H1 (cell line): ENCODE measurements at regions not wholly inside any gene's neighbourhood (a gene's known extent, or its start where the extent isn't known, plus 50 kb on each side); places are given as distances from the start of the nearest gene placed in this dataset.

Experiments used
- CTCF ChIA-PET: fragments of 300-600 bp; sonication (Branson Sonifier 250); formaldehyde crosslinking; loops from one replicate; lab custom pipeline; 2021; ENCODE audit not compliant: partially characterized antibody; lab: Charles Lee
- POLR2A ChIA-PET: fragments of 300-600 bp; sonication (Branson Sonifier 250); formaldehyde crosslinking; loops from one replicate; lab custom pipeline; 2021; ENCODE audit warnings: inconsistent platforms; ENCODE audit not compliant: partially characterized antibody; lab: Charles Lee
- DNase-seq, 2 experiments: peaks; one replicate each; pipeline versions ENCODE4 v3.0.0 to v3.0.0-alpha.2; 2010 to 2022; ENCODE audit warnings: low spot score in 2 of 2, low read depth in 1 of 2, mixed read lengths in 1 of 2
- FAIRE-seq: peaks from 2 replicates; lab custom pipeline; 2011; peaks lifted over from hg19 to GRCh38; lab: Jason Lieb, UNC
- H2AFZ ChIP-seq: 2 replicates; pipeline ENCODE4 v1.8.1; 2012; ENCODE audit warnings: low read length, inconsistent platforms
- H2AK5ac ChIP-seq: 2 replicates; pipeline ENCODE4 v1.6.1; 2013; ENCODE audit warnings: low read depth, low read length
- H2BK120ac ChIP-seq: replicated peaks from 2 replicates; pipeline ENCODE3; 2013; ENCODE audit warnings: low read depth, low read length, inconsistent platforms
- H2BK12ac ChIP-seq: 2 replicates; pipeline ENCODE4 v1.6.1; 2013; ENCODE audit warnings: low read depth, low read length
- H2BK15ac ChIP-seq: 2 replicates; pipeline ENCODE4 v1.6.1; 2013; ENCODE audit warnings: low read length
- H2BK20ac ChIP-seq: 2 replicates; pipeline ENCODE4 v1.6.1; 2013; ENCODE audit warnings: low read length
- H2BK5ac ChIP-seq: 2 replicates; pipeline ENCODE4 v1.6.1; 2013; ENCODE audit warnings: low read depth, low read length
- H3K14ac ChIP-seq: 2 replicates; pipeline ENCODE4 v1.6.1; 2013; ENCODE audit warnings: inconsistent platforms; ENCODE audit not compliant: insufficient read length
- H3K18ac ChIP-seq: 2 replicates; pipeline ENCODE4 v1.6.1; 2013; ENCODE audit warnings: low read length; ENCODE audit errors: extremely low read depth
- H3K23ac ChIP-seq: 2 replicates; pipeline ENCODE4 v1.6.1; 2013; ENCODE audit warnings: inconsistent platforms; ENCODE audit not compliant: insufficient read length
- H3K23me2 ChIP-seq: 2 replicates; pipeline ENCODE4 v1.6.1; 2013; ENCODE audit warnings: low read depth, low read length
- H3K27ac ChIP-seq: 2 replicates; pipeline ENCODE4 v1.6.1; 2011; ENCODE audit warnings: low read depth, low read length, inconsistent platforms
- H3K27me3 ChIP-seq, 4 experiments: replicated peaks in 1 of 4; 1 replicate in 1 of 4; 2 replicates in 3 of 4; pipeline versions ENCODE4 v1.6.1 to v1.8.1; 2011 to 2013; ENCODE audit warnings: low read length in 3 of 4, mild to moderate bottlenecking in 3 of 4, inconsistent platforms in 2 of 4, mixed read lengths in 2 of 4, moderate library complexity in 1 of 4; ENCODE audit not compliant: control insufficient read depth in 3 of 4, insufficient read depth in 3 of 4; ENCODE audit errors: extremely low read depth in 1 of 4
- H3K36me3 ChIP-seq, 4 experiments: 2 replicates each; pipeline versions ENCODE4 v1.6.1 to v1.8.1; 2011 to 2013; ENCODE audit warnings: mild to moderate bottlenecking in 4 of 4, low read length in 3 of 4, moderate library complexity in 2 of 4, control low read depth in 1 of 4, inconsistent platforms in 1 of 4; ENCODE audit not compliant: insufficient read depth in 4 of 4, control insufficient read depth in 2 of 4
- H3K4ac ChIP-seq: replicated peaks from 2 replicates; pipeline ENCODE3; 2013; ENCODE audit warnings: low read length, low read depth, mixed read lengths, inconsistent platforms; ENCODE audit not compliant: insufficient read length
- H3K4me1 ChIP-seq, 4 experiments: replicated peaks in 1 of 4; 1 replicate in 1 of 4; 2 replicates in 3 of 4; pipeline versions ENCODE4 v1.6.1 to v1.8.1; 2011 to 2013; ENCODE audit warnings: low read length in 3 of 4, inconsistent platforms in 2 of 4, mixed read lengths in 1 of 4; ENCODE audit not compliant: insufficient read depth in 4 of 4, control insufficient read depth in 3 of 4
- H3K4me2 ChIP-seq, 2 experiments: 2 replicates each; pipeline versions ENCODE4 v1.6.1 to v1.8.1; 2011 to 2013; ENCODE audit warnings: low read depth in 2 of 2, low read length in 2 of 2, control low read depth in 1 of 2, inconsistent platforms in 1 of 2, mild to moderate bottlenecking in 1 of 2; ENCODE audit not compliant: insufficient read depth in 1 of 2
- H3K4me3 ChIP-seq, 4 experiments: fragments of 200-600, 300-600 bp in 1 of 4; sonication (generic), shearing (Covaris generic), sonication (Bioruptor Twin) in 1 of 4; 2 replicates each; pipeline versions ENCODE4 v1.5.1 to v1.8.1; 2011 to 2016; ENCODE audit warnings: low read length in 4 of 4, low read depth in 3 of 4, control low read depth in 2 of 4, inconsistent platforms in 2 of 4, mild to moderate bottlenecking in 2 of 4, mixed read lengths in 1 of 4, moderate library complexity in 1 of 4; ENCODE audit not compliant: insufficient read depth in 2 of 4; ENCODE audit errors: extremely low read depth in 1 of 4
- H3K56ac ChIP-seq: replicated peaks from 2 replicates; pipeline ENCODE3; 2013; ENCODE audit warnings: low read depth, mild to moderate bottlenecking, mixed read lengths, low read length, inconsistent platforms; ENCODE audit not compliant: insufficient read length
- H3K79me1 ChIP-seq: 2 replicates; pipeline ENCODE4 v1.6.1; 2013; ENCODE audit warnings: low read depth, low read length, control low read depth
- H3K79me2 ChIP-seq, 2 experiments: 2 replicates each; pipeline versions ENCODE4 v1.6.1 to v1.8.1; 2012 to 2013; ENCODE audit warnings: low read length in 2 of 2, mild to moderate bottlenecking in 2 of 2, inconsistent platforms in 1 of 2; ENCODE audit not compliant: insufficient read depth in 2 of 2, control insufficient read depth in 1 of 2
- H3K9ac ChIP-seq, 4 experiments: replicated peaks in 1 of 4; 1 replicate in 1 of 4; 2 replicates in 3 of 4; pipeline versions ENCODE4 v1.6.1 to v1.8.1; 2011 to 2013; ENCODE audit warnings: low read depth in 3 of 4, low read length in 3 of 4, control low read depth in 2 of 4, mild to moderate bottlenecking in 2 of 4, moderate library complexity in 2 of 4, inconsistent platforms in 1 of 4; ENCODE audit errors: extremely low read depth in 1 of 4
- H3K9me3 ChIP-seq, 2 experiments: 2 replicates each; pipeline versions ENCODE4 v1.6.1 to v1.8.1; 2012 to 2013; ENCODE audit warnings: mild to moderate bottlenecking in 2 of 2, moderate library complexity in 2 of 2, control low read depth in 1 of 2, inconsistent platforms in 1 of 2, low read depth in 1 of 2, low read length in 1 of 2, mixed read lengths in 1 of 2; ENCODE audit not compliant: insufficient read depth in 2 of 2
- H4K20me1 ChIP-seq, 2 experiments: replicated peaks in 1 of 2; 2 replicates each; pipeline versions ENCODE3 to v1.8.1; 2011 to 2013; ENCODE audit warnings: inconsistent platforms in 2 of 2, low read length in 2 of 2, mild to moderate bottlenecking in 1 of 2; ENCODE audit not compliant: insufficient read depth in 2 of 2, control insufficient read depth in 1 of 2
- H4K5ac ChIP-seq: 2 replicates; pipeline ENCODE4 v1.6.1; 2013; ENCODE audit warnings: low read length, low read depth, mixed read lengths, inconsistent platforms; ENCODE audit not compliant: insufficient read length
- H4K8ac ChIP-seq: 2 replicates; pipeline ENCODE4 v1.8.0; 2013; ENCODE audit warnings: mild to moderate bottlenecking, moderate library complexity, low read length, inconsistent platforms; ENCODE audit not compliant: insufficient read depth; ENCODE audit errors: extremely low read depth
- H4K91ac ChIP-seq: replicated peaks from 2 replicates; pipeline ENCODE3; 2013; ENCODE audit warnings: low read length, mixed read lengths, inconsistent platforms; ENCODE audit not compliant: insufficient read length
- ASH2L ChIP-seq: fragments of 200-600, 300-600 bp; sonication (generic); IDR thresholded peaks from one replicate; pipeline ENCODE4 v1.7.1; 2017; ENCODE audit warnings: low read length
- ATF2 ChIP-seq: IDR thresholded peaks from 2 replicates; pipeline ENCODE4 v1.6.1; 2012; ENCODE audit warnings: low read length, inconsistent platforms
- BCL11A ChIP-seq, 2 experiments: IDR thresholded peaks; one replicate each; pipeline ENCODE4 v1.6.1; 2011; ENCODE audit warnings: low read depth in 2 of 2, low read length in 2 of 2, mild to moderate bottlenecking in 2 of 2
- EGR1 ChIP-seq: IDR thresholded peaks from 2 replicates; pipeline ENCODE4 v1.6.1; 2011; ENCODE audit warnings: low read depth, low read length, borderline replicate concordance
- GTF2F1 ChIP-seq: IDR thresholded peaks from 2 replicates; pipeline ENCODE4 v1.6.1; 2012; ENCODE audit warnings: low read depth, low read length, improper control_type of control experiment, borderline replicate concordance
- HDAC2 ChIP-seq, 2 experiments: fragments of 300-600 bp in 1 of 2; sonication (generic) in 1 of 2; IDR thresholded peaks; 2 replicates each; pipeline ENCODE4 v1.6.1; 2011 to 2012; ENCODE audit warnings: low read depth in 2 of 2, low read length in 2 of 2, mild to moderate bottlenecking in 2 of 2, moderate library complexity in 2 of 2, borderline replicate concordance in 1 of 2, inconsistent platforms in 1 of 2
- KDM1A ChIP-seq: fragments of 200-600, 300-600 bp; sonication (generic); IDR thresholded peaks from 2 replicates; pipeline ENCODE4 v1.7.1; 2016; ENCODE audit warnings: mild to moderate bottlenecking, low read length, borderline replicate concordance
- RNF2 ChIP-seq: fragments of 200-900, 300-1000 bp; sonication (generic); IDR thresholded peaks from 2 replicates; pipeline ENCODE4 v1.7.1; 2016; ENCODE audit warnings: borderline replicate concordance, low read depth, mild to moderate bottlenecking, antibody characterized with exemption, low read length; ENCODE audit not compliant: poor library complexity, severe bottlenecking; ENCODE audit errors: missing control alignments
- SIRT6 ChIP-seq: IDR thresholded peaks from one replicate; pipeline ENCODE4 v1.7.1; 2012; ENCODE audit warnings: low read length, inconsistent platforms
- SUZ12 ChIP-seq: fragments of 200-600 bp; sonication (generic); IDR thresholded peaks from 2 replicates; pipeline ENCODE4 v1.6.1; 2012; ENCODE audit warnings: mild to moderate bottlenecking, inconsistent platforms, low read length, moderate library complexity, mixed read lengths
- TAF1 ChIP-seq: IDR thresholded peaks from 2 replicates; pipeline ENCODE4 v1.6.1; 2011; ENCODE audit warnings: mild to moderate bottlenecking, low read depth, low read length
- USF2 ChIP-seq: IDR thresholded peaks from 2 replicates; pipeline ENCODE4 v1.6.1; 2011; ENCODE audit warnings: low read length, improper control_type of control experiment
- WGBS, 2 experiments: shearing (Covaris generic) in 1 of 2; methylation state at CpG; one replicate each; pipeline versions ENCODE4 v1.1.6 to v1.1.7; 2013 to 2015; ENCODE audit warnings: low lambda C conversion rate in 2 of 2, mixed read lengths in 2 of 2, inconsistent platforms in 1 of 2, low coverage in 1 of 2, missing lambda C conversion rate in 1 of 2; ENCODE audit not compliant: insufficient replicate concordance in 2 of 2, insufficient coverage in 1 of 2, insufficient read length in 1 of 2; ENCODE audit errors: extremely low coverage in 1 of 2, missing lambda C conversion rate in 1 of 2; 5-methylcytosine and 5-hydroxymethylcytosine counted together

- no peaks in the 10 kb centered on the region for H3K79me1 ChIP-seq
- no peak for FAIRE-seq
- CTCF ChIA-PET, result no interaction called here
- TF ChIP-seq GTF2F1 (no peak), ASH2L (no peak), TAF1 (no peak), SIRT6 (no peak), ATF2 (no peak), BCL11A (IDR thresholded peaks at IDR 0.05; ENCODE audit: low read depth in 2 of 2, low read length in 2 of 2) (no peak), USF2 (no peak), EGR1 (no peak), RNF2 (no peak), KDM1A (no peak), SUZ12 (no peak), HDAC2 (IDR thresholded peaks at IDR 0.05; ENCODE audit: borderline replicate concordance in 1 of 2, low read depth in 2 of 2, low read length in 2 of 2) (no peak)
These were observed 265.0 kb upstream of the EPHA7 start for GRCh38 chr6:93684339-93684738.

More at GRCh38 chr6:93684339-93684738, 265.0 kb upstream of the EPHA7 start:
- Histone ChIP-seq H3K36me3 (no peaks in the 10 kb centered on the region), H3K9ac (no peak overlapping the region), H4K5ac (no peak overlapping the region), H2AFZ (no peak overlapping the region), H4K8ac (no peak overlapping the region), H3K23me2 (no peaks in the 10 kb centered on the region), H2BK15ac (no peak overlapping the region), H2BK20ac (no peak overlapping the region), H2BK120ac (no peak overlapping the region), H3K4me2 (no peak overlapping the region), H2BK5ac (no peak overlapping the region), H4K20me1 (no peaks in the 10 kb centered on the region), H3K18ac (no peak overlapping the region), H3K4me3 (no peak overlapping the region), H2BK12ac (no peak overlapping the region), H3K79me2 (no peaks in the 10 kb centered on the region), H3K14ac (no peak overlapping the region), H3K4me1 (no peaks in the 10 kb centered on the region), H3K27me3 (no peaks in the 10 kb centered on the region), H3K27ac (no peak overlapping the region), H3K4ac (no peak overlapping the region), H3K9me3 (no peaks in the 10 kb centered on the region), H4K91ac (no peak overlapping the region), H3K23ac (no peak overlapping the region), H2AK5ac (no peak overlapping the region), H3K56ac (no peak overlapping the region)
- POLR2A ChIA-PET, result no interaction called here
- DNase-seq, result no peak
- WGBS, 2 experiments, result 88% methylated on average over 1 of the region's 1 CpG; no CpG with 5 or more reads in 1 of the 2 experiments
